HEK293 (cell line): ENCODE measurements at regions not wholly inside any gene's neighbourhood (a gene's known extent, or its start where the extent isn't known, plus 50 kb on each side); places are given as distances from the start of the nearest gene placed in this dataset.

ENCODE experiments used
- CTCF ChIA-PET: fragments of 350-600 bp; formaldehyde crosslinking; extraction: SDS; loops from one replicate; lab custom pipeline; 2021; ENCODE audit warnings: antibody characterized with exemption; lab: Yijun Ruan, JAX
- POLR2A ChIA-PET: fragments of 300-600 bp; formaldehyde crosslinking; extraction: SDS; loops from one replicate; lab custom pipeline; 2020; ENCODE audit warnings: antibody characterized with exemption, inconsistent platforms; lab: Yijun Ruan, JAX
- H3K27ac ChIP-seq: fragments of 200-500 bp; sonication (Bioruptor generic); 2 replicates; pipeline ENCODE4 v1.5.1; 2014; ENCODE audit warnings: low read depth, low read length, control low read depth, inconsistent platforms; ENCODE audit errors: extremely low read depth
- H3K36me3 ChIP-seq, 2 experiments: fragments of 200-500 bp in 1 of 2; sonication (Bioruptor generic) in 1 of 2; 1 replicate in 1 of 2; 2 replicates in 1 of 2; pipeline ENCODE4 v1.5.1; 2014 to 2017; ENCODE audit warnings: inconsistent platforms in 2 of 2, low read length in 2 of 2; ENCODE audit not compliant: control insufficient read depth in 2 of 2, insufficient read depth in 1 of 2
- H3K4me1 ChIP-seq: fragments of 200-500 bp; sonication (Bioruptor generic); 2 replicates; pipeline ENCODE4 v1.5.1; 2014; ENCODE audit warnings: mild to moderate bottlenecking, low read length, inconsistent platforms; ENCODE audit not compliant: control insufficient read depth, insufficient read depth
- H3K4me3 ChIP-seq: 2 replicates; pipeline ENCODE4 v1.5.1; 2011; ENCODE audit warnings: low read depth, mild to moderate bottlenecking, control low read depth, low read length, moderate library complexity
- H3K9me3 ChIP-seq: fragments of 200-500 bp; sonication (Bioruptor generic); 2 replicates; pipeline ENCODE4 v1.5.1; 2014; ENCODE audit warnings: low read depth, low read length, inconsistent platforms; ENCODE audit not compliant: control insufficient read depth, insufficient read depth
- HOXD13 ChIP-seq: sonication (generic); formaldehyde crosslinking; IDR thresholded peaks from 2 replicates; pipeline ENCODE4 v1.8.0; 2022; ENCODE audit warnings: missing genetic modification reagents, borderline replicate concordance
- MZF1 ChIP-seq: fragments of 450-650 bp; formaldehyde crosslinking; IDR thresholded peaks from 2 replicates; pipeline ENCODE4 v1.5.1; 2017; ENCODE audit warnings: missing biosample characterization, missing genetic modification characterization, borderline replicate concordance
- RBAK ChIP-seq: fragments of 450-650 bp; formaldehyde crosslinking; IDR thresholded peaks from 2 replicates; pipeline ENCODE4 v1.5.1; 2016; ENCODE audit warnings: missing biosample characterization, missing genetic modification characterization
- REPIN1 ChIP-seq: fragments of 450-650 bp; formaldehyde crosslinking; IDR thresholded peaks from 2 replicates; pipeline ENCODE4 v1.5.1; 2017; ENCODE audit warnings: missing biosample characterization, missing genetic modification characterization, low read depth
- SETDB1 ChIP-seq: IDR thresholded peaks from one replicate; pipeline ENCODE4 v1.6.1; 2017; ENCODE audit warnings: mild to moderate bottlenecking, low read length, moderate library complexity, mixed read lengths; ENCODE audit not compliant: insufficient read length
- SP7 ChIP-seq: fragments of 450-650 bp; formaldehyde crosslinking; IDR thresholded peaks from 2 replicates; pipeline ENCODE4 v1.5.1; 2016; ENCODE audit warnings: missing biosample characterization, missing genetic modification characterization
- YY2 ChIP-seq: fragments of 450-650 bp; formaldehyde crosslinking; IDR thresholded peaks from 2 replicates; pipeline ENCODE4 v1.5.1; 2016; ENCODE audit warnings: missing biosample characterization, missing genetic modification characterization
- ZBTB17 ChIP-seq: fragments of 450-650 bp; formaldehyde crosslinking; IDR thresholded peaks from 2 replicates; pipeline ENCODE4 v1.5.1; 2016; ENCODE audit warnings: missing biosample characterization, missing genetic modification characterization
- ZBTB6 ChIP-seq: fragments of 450-650 bp; formaldehyde crosslinking; IDR thresholded peaks from 2 replicates; pipeline ENCODE4 v1.5.1; 2017; ENCODE audit warnings: missing biosample characterization, missing genetic modification characterization
- ZFHX2 ChIP-seq: fragments of 450-650 bp; formaldehyde crosslinking; conservative IDR thresholded peaks from 2 replicates; pipeline ENCODE4 v1.5.1; 2016; ENCODE audit warnings: missing biosample characterization, missing genetic modification characterization
- ZNF114 ChIP-seq: fragments of 450-650 bp; formaldehyde crosslinking; IDR thresholded peaks from 2 replicates; pipeline ENCODE4 v1.5.0; 2017; ENCODE audit warnings: missing biosample characterization, missing genetic modification characterization
- ZNF133 ChIP-seq: fragments of 450-650 bp; formaldehyde crosslinking; IDR thresholded peaks from 2 replicates; pipeline ENCODE4 v1.5.1; 2016; ENCODE audit warnings: missing biosample characterization, missing genetic modification characterization
- ZNF157 ChIP-seq: fragments of 450-650 bp; formaldehyde crosslinking; IDR thresholded peaks from 2 replicates; pipeline ENCODE4 v1.5.1; 2016; ENCODE audit warnings: missing biosample characterization, missing genetic modification characterization
- ZNF169 ChIP-seq: fragments of 450-650 bp; formaldehyde crosslinking; IDR thresholded peaks from 2 replicates; pipeline ENCODE4 v1.5.1; 2016; ENCODE audit warnings: missing biosample characterization, missing genetic modification characterization
- ZNF184 ChIP-seq: fragments of 450-650 bp; IDR thresholded peaks from 2 replicates; pipeline ENCODE4 v1.5.1; 2018; ENCODE audit warnings: missing biosample characterization, mild to moderate bottlenecking, missing genetic modification characterization
- ZNF214 ChIP-seq: fragments of 450-650 bp; formaldehyde crosslinking; IDR thresholded peaks from 2 replicates; pipeline ENCODE4 v1.5.1; 2017; ENCODE audit warnings: missing biosample characterization, mild to moderate bottlenecking, missing genetic modification characterization, borderline replicate concordance
- ZNF23 ChIP-seq: fragments of 450-650 bp; formaldehyde crosslinking; IDR thresholded peaks from 2 replicates; pipeline ENCODE4 v1.5.1; 2016; ENCODE audit warnings: missing biosample characterization, missing genetic modification characterization, borderline replicate concordance
- ZNF239 ChIP-seq: fragments of 450-650 bp; formaldehyde crosslinking; IDR thresholded peaks from 2 replicates; pipeline ENCODE4 v1.5.1; 2016; ENCODE audit warnings: missing biosample characterization, missing genetic modification characterization
- ZNF266 ChIP-seq: fragments of 450-650 bp; formaldehyde crosslinking; IDR thresholded peaks from 2 replicates; pipeline ENCODE4 v1.5.1; 2016; ENCODE audit warnings: missing biosample characterization, missing genetic modification characterization, low read depth
- ZNF302 ChIP-seq: fragments of 450-650 bp; formaldehyde crosslinking; IDR thresholded peaks from 2 replicates; pipeline ENCODE4 v1.5.1; 2016; ENCODE audit warnings: missing biosample characterization, missing genetic modification characterization, low read depth
- ZNF335 ChIP-seq: fragments of 450-650 bp; formaldehyde crosslinking; conservative IDR thresholded peaks from 2 replicates; pipeline ENCODE4 v1.5.1; 2016; ENCODE audit warnings: missing biosample characterization, missing genetic modification characterization
- ZNF362 ChIP-seq: fragments of 450-650 bp; formaldehyde crosslinking; IDR thresholded peaks from 2 replicates; pipeline ENCODE4 v1.5.1; 2016; ENCODE audit warnings: missing biosample characterization, missing genetic modification characterization
- ZNF398 ChIP-seq: fragments of 450-650 bp; formaldehyde crosslinking; IDR thresholded peaks from 2 replicates; pipeline ENCODE4 v1.5.1; 2017; ENCODE audit warnings: missing biosample characterization, missing genetic modification characterization
- ZNF426 ChIP-seq: fragments of 450-650 bp; formaldehyde crosslinking; IDR thresholded peaks from 2 replicates; pipeline ENCODE4 v1.5.1; 2017; ENCODE audit warnings: missing biosample characterization, missing genetic modification characterization, mild to moderate bottlenecking, inconsistent platforms, moderate library complexity
- ZNF48 ChIP-seq: fragments of 450-650 bp; formaldehyde crosslinking; IDR thresholded peaks from 2 replicates; pipeline ENCODE4 v1.5.1; 2016; ENCODE audit warnings: missing biosample characterization, missing genetic modification characterization
- ZNF558 ChIP-seq: fragments of 450-650 bp; formaldehyde crosslinking; IDR thresholded peaks from 2 replicates; pipeline ENCODE4 v1.5.1; 2016; ENCODE audit warnings: missing biosample characterization, missing genetic modification characterization
- ZNF621 ChIP-seq: fragments of 450-650 bp; formaldehyde crosslinking; IDR thresholded peaks from 2 replicates; pipeline ENCODE4 v1.5.1; 2017; ENCODE audit warnings: missing biosample characterization, missing genetic modification characterization
- ZNF747 ChIP-seq: fragments of 450-650 bp; formaldehyde crosslinking; IDR thresholded peaks from 2 replicates; pipeline ENCODE4 v1.5.1; 2016; ENCODE audit warnings: missing biosample characterization, missing genetic modification characterization
- ZNF785 ChIP-seq: fragments of 450-650 bp; formaldehyde crosslinking; IDR thresholded peaks from 2 replicates; pipeline ENCODE4 v1.5.1; 2016; ENCODE audit warnings: missing biosample characterization, missing genetic modification characterization
- ZSCAN16 ChIP-seq: fragments of 450-650 bp; formaldehyde crosslinking; IDR thresholded peaks from 2 replicates; pipeline ENCODE4 v1.5.1; 2016; ENCODE audit warnings: missing biosample characterization, missing genetic modification characterization
- ZSCAN30 ChIP-seq: fragments of 450-650 bp; IDR thresholded peaks from 2 replicates; pipeline ENCODE4 v1.5.1; 2018; ENCODE audit warnings: missing biosample characterization, mild to moderate bottlenecking, missing genetic modification characterization, moderate library complexity
- TF ChIP-seq, protein P1 (sequence below): fragments of 450-650 bp; formaldehyde crosslinking; IDR thresholded peaks from 2 replicates; pipeline ENCODE4 v1.5.1; 2016; ENCODE audit warnings: missing biosample characterization, missing genetic modification characterization

GRCh38 chr12:63224396-63224795, 73.4 kb upstream of the AVPR1A start:
- ChIA-PET CTCF (interaction anchor here (0.6 kb wide), 1 partner anchor 1001 kb away, joined by 3 read pairs; no protein-coding TSS in a partner anchor), POLR2A (no interaction called here)
- TF ChIP-seq RBAK (tag by site-specific recombination) (no peak), ZNF114 (tag by site-specific recombination) (no peak), ZNF184 (no peak), ZBTB17 (no peak), ZNF747 (no peak), ZNF214 (no peak), ZNF239 (no peak), ZNF398 (tag by site-specific recombination) (no peak), ZNF302 (tag by site-specific recombination) (no peak), ZNF621 (no peak), ZNF558 (tag by site-specific recombination) (no peak), REPIN1 (tag by site-specific recombination) (no peak), ZNF48 (tag by site-specific recombination) (no peak), ZNF157 (tag by site-specific recombination) (no peak), SETDB1 (no peak)
- no peaks in the 10 kb centered on the region for H3K9me3 ChIP-seq
- H3K27ac ChIP-seq = no peak overlapping the region
- H3K4me1 ChIP-seq = no peaks in the 10 kb centered on the region
- no peak overlapping the region for H3K4me3 ChIP-seq
- no peaks in the 10 kb centered on the region for H3K36me3 ChIP-seq

- no peak overlapping the region for H3K4me3 ChIP-seq
Measured at GRCh38 chr12:63223128-63223527, 72.1 kb upstream of the AVPR1A start.

DNA sequence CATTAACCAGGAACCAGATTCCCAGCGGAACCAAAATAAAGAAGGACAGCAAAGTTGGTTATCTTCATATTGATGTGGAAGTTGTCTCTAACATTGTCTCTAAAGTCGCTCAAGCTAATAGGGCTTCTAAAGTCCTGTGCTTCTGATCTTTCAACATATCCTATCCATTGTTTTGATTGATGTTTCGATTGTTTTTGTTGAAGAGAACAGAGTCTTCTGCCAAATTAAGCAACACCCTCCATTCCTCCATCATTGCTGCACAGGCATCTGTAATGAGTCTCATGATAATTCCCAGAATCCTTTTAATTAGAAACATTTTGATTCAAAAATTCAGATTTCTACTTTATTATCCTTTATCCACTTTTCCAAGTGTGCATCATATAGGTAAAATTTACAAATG, 71.6 kb upstream of the AVPR1A start:
- POLR2A ChIA-PET = no interaction called here
- Histone ChIP-seq H3K27ac (no peak overlapping the region), H3K4me1 (no peaks in the 10 kb centered on the region), H3K4me3 (no peak overlapping the region), H3K9me3 (no peaks in the 10 kb centered on the region), H3K36me3 (no peaks in the 10 kb centered on the region)
- CTCF ChIA-PET = no interaction called here
- no peak for TF ChIP-seq ZSCAN30 (tag by site-specific recombination)
- no peak for TF ChIP-seq HOXD13 (CRISPR knock-in tag)
- no peak for TF ChIP-seq ZFHX2
- no peak for TF ChIP-seq ZNF184
- no peak for TF ChIP-seq ZNF114 (tag by site-specific recombination)
- no peak for TF ChIP-seq ZNF785
- TF ChIP-seq ZNF335 (tag by site-specific recombination) = no peak
- TF ChIP-seq, protein P1, sequence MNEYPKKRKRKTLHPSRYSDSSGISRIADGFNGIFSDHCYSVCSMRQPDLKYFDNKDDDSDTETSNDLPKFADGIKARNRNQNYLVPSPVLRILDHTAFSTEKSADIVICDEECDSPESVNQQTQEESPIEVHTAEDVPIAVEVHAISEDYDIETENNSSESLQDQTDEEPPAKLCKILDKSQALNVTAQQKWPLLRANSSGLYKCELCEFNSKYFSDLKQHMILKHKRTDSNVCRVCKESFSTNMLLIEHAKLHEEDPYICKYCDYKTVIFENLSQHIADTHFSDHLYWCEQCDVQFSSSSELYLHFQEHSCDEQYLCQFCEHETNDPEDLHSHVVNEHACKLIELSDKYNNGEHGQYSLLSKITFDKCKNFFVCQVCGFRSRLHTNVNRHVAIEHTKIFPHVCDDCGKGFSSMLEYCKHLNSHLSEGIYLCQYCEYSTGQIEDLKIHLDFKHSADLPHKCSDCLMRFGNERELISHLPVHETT (tag by site-specific recombination) = no peak
- no peak for TF ChIP-seq ZBTB6 (tag by site-specific recombination)
- TF ChIP-seq ZNF362 (tag by site-specific recombination) = no peak
- no peak for TF ChIP-seq ZNF133 (tag by site-specific recombination)

More at GRCh38 chr12:63223128-63223527, 72.1 kb upstream of the AVPR1A start:
- TF ChIP-seq YY2 = no peak
- no peak for TF ChIP-seq SETDB1
- no peak for TF ChIP-seq SP7
- no peak for TF ChIP-seq ZSCAN16 (tag by site-specific recombination)
- no peak for TF ChIP-seq MZF1 (tag by site-specific recombination)
- no peak for TF ChIP-seq ZNF169 (tag by site-specific recombination)
- TF ChIP-seq ZNF266 (tag by site-specific recombination) = no peak
- no peak for TF ChIP-seq ZNF23 (tag by site-specific recombination)
- TF ChIP-seq ZBTB6 (tag by site-specific recombination) = no peak
- no peak for TF ChIP-seq ZNF426 (tag by site-specific recombination)
- POLR2A ChIA-PET = no interaction called here
- Histone ChIP-seq H3K27ac (no peak overlapping the region), H3K36me3 (no peaks in the 10 kb centered on the region), H3K9me3 (no peaks in the 10 kb centered on the region), H3K4me1 (no peaks in the 10 kb centered on the region)
- CTCF ChIA-PET = no interaction called here
